ENCODE measurements at regions not wholly inside any gene's neighbourhood (a gene's known extent, or its start where the extent isn't known, plus 50 kb on each side); places are given as distances from the start of the nearest gene placed in this dataset.
"Not testable (repeated sequence)": the region's sequence is repeated elsewhere in the genome, so short reads cannot be mapped to it uniquely, and the experiment has no call there.

GRCh38 chr10:42533866-42534265 is 104.5 kb downstream of the ZNF33B start:
- not testable (repeated sequence) for H3K4me3 Mint-ChIP-seq; DNase-seq (ENCODE audit: low spot score in 2 of 2); H3K4me1 Mint-ChIP-seq; H3K27me3 Mint-ChIP-seq; ATAC-seq (replicated peaks; ENCODE audit: extremely low read depth, poor library complexity, severe bottlenecking); H3K36me3 Mint-ChIP-seq (ENCODE audit: insufficient read depth); H3K27ac Mint-ChIP-seq (ENCODE audit: low read depth)
- peaks cover 47% of the 10 kb centered on the region for H3K9me3 Mint-ChIP-seq

- Mint-ChIP-seq H3K4me1 (peaks cover under 1% of the 10 kb centered on the region), H3K4me3 (no peak overlapping the region), H3K27me3 (no peaks in the 10 kb centered on the region)
Measured at GRCh38 chr10:42532996-42533395, 105.4 kb downstream of the ZNF33B start.

GRCh38 chr10:42523098-42523497 is 115.3 kb downstream of the ZNF33B start:
- H3K27me3 Mint-ChIP-seq = no peaks in the 10 kb centered on the region
- ATAC-seq (replicated peaks; ENCODE audit: extremely low read depth, poor library complexity, severe bottlenecking) = no peak
- H3K36me3 Mint-ChIP-seq (ENCODE audit: insufficient read depth) = peaks cover 11% of the 10 kb centered on the region
- no peaks in the 10 kb centered on the region for H3K4me1 Mint-ChIP-seq
- no peak for DNase-seq (ENCODE audit: low spot score in 2 of 2)
- H3K4me3 Mint-ChIP-seq = no peak overlapping the region
- peaks cover 19% of the 10 kb centered on the region for H3K9me3 Mint-ChIP-seq
- H3K27ac Mint-ChIP-seq (ENCODE audit: low read depth) = no peak overlapping the region

More at GRCh38 chr10:42532996-42533395, 105.4 kb downstream of the ZNF33B start:
- peaks cover 5% of the 10 kb centered on the region for H3K36me3 Mint-ChIP-seq (ENCODE audit: insufficient read depth)
- ATAC-seq (replicated peaks; ENCODE audit: extremely low read depth, poor library complexity, severe bottlenecking) (no peak), DNase-seq (ENCODE audit: low spot score in 2 of 2) (no peak)
- no peak overlapping the region for H3K27ac Mint-ChIP-seq (ENCODE audit: low read depth)
- peaks cover 41% of the 10 kb centered on the region for H3K9me3 Mint-ChIP-seq

GRCh38 chr10:42519761-42520460 is 118.5 kb downstream of the ZNF33B start:
- peaks cover 11% of the 10 kb centered on the region for H3K36me3 Mint-ChIP-seq (ENCODE audit: insufficient read depth)
- no peak overlapping the region for H3K4me3 Mint-ChIP-seq
- peaks cover 32% of the 10 kb centered on the region for H3K9me3 Mint-ChIP-seq
- H3K4me1 Mint-ChIP-seq = no peaks in the 10 kb centered on the region
- H3K27me3 Mint-ChIP-seq = no peaks in the 10 kb centered on the region
- ATAC-seq (replicated peaks; ENCODE audit: extremely low read depth, poor library complexity, severe bottlenecking) (no peak), DNase-seq (ENCODE audit: low spot score in 2 of 2) (no peak)
- H3K27ac Mint-ChIP-seq (ENCODE audit: low read depth) = no peak overlapping the region

- Mint-ChIP-seq H3K9me3 (peaks cover 30% of the 10 kb centered on the region), H3K36me3 (ENCODE audit: insufficient read depth) (peaks cover 11% of the 10 kb centered on the region), H3K27ac (ENCODE audit: low read depth) (no peak overlapping the region), H3K4me1 (no peaks in the 10 kb centered on the region), H3K27me3 (no peaks in the 10 kb centered on the region), H3K4me3 (no peak overlapping the region)
- no peak for ATAC-seq (replicated peaks; ENCODE audit: extremely low read depth, poor library complexity, severe bottlenecking)
- DNase-seq (ENCODE audit: low spot score in 2 of 2) = no peak
Measured at GRCh38 chr10:42519079-42519478, 119.3 kb downstream of the ZNF33B start.

GRCh38 chr10:42513921-42514320 is 124.4 kb downstream of the ZNF33B start:
- Mint-ChIP-seq H3K9me3 (peaks cover 43% of the 10 kb centered on the region), H3K36me3 (ENCODE audit: insufficient read depth) (no peaks in the 10 kb centered on the region), H3K4me1 (no peaks in the 10 kb centered on the region), H3K4me3 (no peak overlapping the region), H3K27ac (ENCODE audit: low read depth) (no peak overlapping the region), H3K27me3 (no peaks in the 10 kb centered on the region)
- ATAC-seq (replicated peaks; ENCODE audit: extremely low read depth, poor library complexity, severe bottlenecking) (no peak), DNase-seq (ENCODE audit: low spot score in 2 of 2) (no peak)

- H3K36me3 Mint-ChIP-seq (ENCODE audit: insufficient read depth) = no peaks in the 10 kb centered on the region
- no peaks in the 10 kb centered on the region for H3K9me3 Mint-ChIP-seq
- no peaks in the 10 kb centered on the region for H3K4me1 Mint-ChIP-seq
- ATAC-seq (replicated peaks; ENCODE audit: extremely low read depth, poor library complexity, severe bottlenecking) = no peak
- no peak overlapping the region for H3K27ac Mint-ChIP-seq (ENCODE audit: low read depth)
- no peak for DNase-seq (ENCODE audit: low spot score in 2 of 2)
- no peak overlapping the region for H3K4me3 Mint-ChIP-seq
- peaks cover 10% of the 10 kb centered on the region for H3K27me3 Mint-ChIP-seq
Measured at GRCh38 chr10:42491801-42492200, 146.6 kb downstream of the ZNF33B start.

GRCh38 chr10:42491001-42491592 is 147.3 kb downstream of the ZNF33B start:
- Mint-ChIP-seq H3K9me3 (no peaks in the 10 kb centered on the region), H3K4me3 (no peak overlapping the region), H3K27ac (ENCODE audit: low read depth) (no peak overlapping the region), H3K27me3 (peaks cover 10% of the 10 kb centered on the region), H3K4me1 (no peaks in the 10 kb centered on the region), H3K36me3 (ENCODE audit: insufficient read depth) (no peaks in the 10 kb centered on the region)
- no peak for DNase-seq (ENCODE audit: low spot score in 2 of 2)
- no peak for ATAC-seq (replicated peaks; ENCODE audit: extremely low read depth, poor library complexity, severe bottlenecking)

- Mint-ChIP-seq H3K4me1 (no peaks in the 10 kb centered on the region), H3K4me3 (no peak overlapping the region), H3K27me3 (peaks cover 10% of the 10 kb centered on the region), H3K9me3 (no peaks in the 10 kb centered on the region), H3K36me3 (ENCODE audit: insufficient read depth) (no peaks in the 10 kb centered on the region), H3K27ac (ENCODE audit: low read depth) (no peak overlapping the region)
- ATAC-seq (replicated peaks; ENCODE audit: extremely low read depth, poor library complexity, severe bottlenecking) = no peak
- no peak for DNase-seq (ENCODE audit: low spot score in 2 of 2)
Measured at GRCh38 chr10:42490368-42490767, 148.0 kb downstream of the ZNF33B start.

GRCh38 chr10:42488416-42488815 is 150.0 kb downstream of the ZNF33B start:
- Mint-ChIP-seq H3K4me1 (no peaks in the 10 kb centered on the region), H3K27me3 (peaks cover 4% of the 10 kb centered on the region), H3K4me3 (no peak overlapping the region), H3K9me3 (no peaks in the 10 kb centered on the region), H3K27ac (ENCODE audit: low read depth) (no peak overlapping the region), H3K36me3 (ENCODE audit: insufficient read depth) (no peaks in the 10 kb centered on the region)
- DNase-seq (ENCODE audit: low spot score in 2 of 2) = no peak
- no peak for ATAC-seq (replicated peaks; ENCODE audit: extremely low read depth, poor library complexity, severe bottlenecking)

- ATAC-seq (replicated peaks; ENCODE audit: extremely low read depth, poor library complexity, severe bottlenecking) (no peak), DNase-seq (ENCODE audit: low spot score in 2 of 2) (no peak)
- H3K9me3 Mint-ChIP-seq = no peaks in the 10 kb centered on the region
- no peak overlapping the region for H3K27ac Mint-ChIP-seq (ENCODE audit: low read depth)
- no peak overlapping the region for H3K4me3 Mint-ChIP-seq
- peaks cover 2% of the 10 kb centered on the region for H3K36me3 Mint-ChIP-seq (ENCODE audit: insufficient read depth)
- H3K4me1 Mint-ChIP-seq = no peaks in the 10 kb centered on the region
- peaks cover 24% of the 10 kb centered on the region for H3K27me3 Mint-ChIP-seq
Measured at GRCh38 chr10:42482411-42482810, 156.0 kb downstream of the ZNF33B start.

- Mint-ChIP-seq H3K27ac (ENCODE audit: low read depth) (no peak overlapping the region), H3K4me3 (no peak overlapping the region), H3K27me3 (peaks cover 51% of the 10 kb centered on the region), H3K36me3 (ENCODE audit: insufficient read depth) (peaks cover 2% of the 10 kb centered on the region), H3K4me1 (no peaks in the 10 kb centered on the region), H3K9me3 (no peaks in the 10 kb centered on the region)
- DNase-seq (ENCODE audit: low spot score in 2 of 2) (no peak), ATAC-seq (replicated peaks; ENCODE audit: extremely low read depth, poor library complexity, severe bottlenecking) (no peak)
Measured at GRCh38 chr10:42479057-42479456, 159.3 kb downstream of the ZNF33B start.

- H3K27me3 Mint-ChIP-seq = peaks cover 40% of the 10 kb centered on the region
Measured at GRCh38 chr10:42477170-42477569, 161.2 kb downstream of the ZNF33B start.

More at GRCh38 chr10:42477170-42477569, 161.2 kb downstream of the ZNF33B start:
- Mint-ChIP-seq H3K36me3 (ENCODE audit: insufficient read depth) (peaks cover 2% of the 10 kb centered on the region), H3K4me3 (no peak overlapping the region), H3K4me1 (no peaks in the 10 kb centered on the region), H3K27ac (ENCODE audit: low read depth) (no peak overlapping the region), H3K9me3 (no peaks in the 10 kb centered on the region)
- ATAC-seq (replicated peaks; ENCODE audit: extremely low read depth, poor library complexity, severe bottlenecking) (no peak), DNase-seq (ENCODE audit: low spot score in 2 of 2) (no peak)

Measured in central memory CD8-positive, alpha-beta T cell (primary cell).